ENCODE measurements at regions not wholly inside any gene's neighbourhood (a gene's known extent, or its start where the extent isn't known, plus 50 kb on each side); places are given as distances from the start of the nearest gene placed in this dataset.
"Not testable (repeated sequence)": the region's sequence is repeated elsewhere in the genome, so short reads cannot be mapped to it uniquely, and the experiment has no call there.

GRCh38 chr13:18252848-18253247 lies 928.8 kb downstream of the TUBA3C start:
- DNase-seq; intact Hi-C loops (cut with DNase I, micrococcal nuclease); ATAC-seq: not testable (repeated sequence)

- DNase-seq; ATAC-seq; intact Hi-C loops (cut with DNase I, micrococcal nuclease): not testable (repeated sequence)
These were observed 932.9 kb downstream of the TUBA3C start for GRCh38 chr13:18248533-18249240.

- intact Hi-C loops (cut with DNase I, micrococcal nuclease); DNase-seq; ATAC-seq: not testable (repeated sequence)
These were observed 941.5 kb downstream of the TUBA3C start for GRCh38 chr13:18240086-18240485.

- intact Hi-C loops (cut with DNase I, micrococcal nuclease): not testable (repeated sequence)
These were observed 943.0 kb downstream of the TUBA3C start for GRCh38 chr13:18238586-18238985.

GRCh38 chr13:18236528-18236815 lies 945.2 kb downstream of the TUBA3C start:
- intact Hi-C loops (cut with DNase I, micrococcal nuclease): no loop called here

More at GRCh38 chr13:18238586-18238985, 943.0 kb downstream of the TUBA3C start:
- not testable (repeated sequence) for DNase-seq, ATAC-seq

GRCh38 chr13:18235756-18236527 lies 945.7 kb downstream of the TUBA3C start:
- intact Hi-C loops (cut with DNase I, micrococcal nuclease): no loop called here
- no peak for DNase-seq
- ATAC-seq: no peak

More at GRCh38 chr13:18236528-18236815, 945.2 kb downstream of the TUBA3C start:
- ATAC-seq (no peak), DNase-seq (no peak)

- DNase-seq (no peak), ATAC-seq (no peak)
- intact Hi-C loops (cut with DNase I, micrococcal nuclease): no loop called here
These were observed 946.5 kb downstream of the TUBA3C start for GRCh38 chr13:18235172-18235571.

- ATAC-seq; DNase-seq; intact Hi-C loops (cut with DNase I, micrococcal nuclease): not testable (repeated sequence)
These were observed 947.2 kb downstream of the TUBA3C start for GRCh38 chr13:18234451-18234850.

GRCh38 chr13:18233783-18234299 lies 947.8 kb downstream of the TUBA3C start:
- intact Hi-C loops (cut with DNase I, micrococcal nuclease): no loop called here
- ATAC-seq: no peak
- no peak for DNase-seq

GRCh38 chr13:18232994-18233782 lies 948.4 kb downstream of the TUBA3C start:
- DNase-seq: no peak
- intact Hi-C loops (cut with DNase I, micrococcal nuclease): no loop called here

GRCh38 chr13:18232298-18232993 lies 949.2 kb downstream of the TUBA3C start:
- no peak for DNase-seq
- intact Hi-C loops (cut with DNase I, micrococcal nuclease): no loop called here
- no peak for ATAC-seq

More at GRCh38 chr13:18232994-18233782, 948.4 kb downstream of the TUBA3C start:
- ATAC-seq: no peak

- intact Hi-C loops (cut with DNase I, micrococcal nuclease); DNase-seq; ATAC-seq: not testable (repeated sequence)
These were observed 957.2 kb downstream of the TUBA3C start for GRCh38 chr13:18224411-18224810.

GRCh38 chr13:18214689-18215088 lies 966.9 kb downstream of the TUBA3C start:
- DNase-seq; intact Hi-C loops (cut with DNase I, micrococcal nuclease): not testable (repeated sequence)
- peak; percentile 34 for ATAC-seq

- intact Hi-C loops (cut with DNase I, micrococcal nuclease); DNase-seq: not testable (repeated sequence)
- peak; percentile 30 for ATAC-seq
These were observed 968.1 kb downstream of the TUBA3C start for GRCh38 chr13:18213511-18213910.

GRCh38 chr13:18212873-18213272 lies 968.8 kb downstream of the TUBA3C start:
- peak; percentile 68 for ATAC-seq
- DNase-seq: no peak
- intact Hi-C loops (cut with DNase I, micrococcal nuclease): no loop called here

GRCh38 chr13:18211752-18212560 lies 969.7 kb downstream of the TUBA3C start:
- intact Hi-C loops (cut with DNase I, micrococcal nuclease): not testable (repeated sequence)
- peak; percentile 16 to 60 for DNase-seq
- peak; percentile 68 for ATAC-seq

- ATAC-seq; intact Hi-C loops (cut with DNase I, micrococcal nuclease); DNase-seq: not testable (repeated sequence)
These were observed 976.9 kb downstream of the TUBA3C start for GRCh38 chr13:18204614-18205178.

Data from left colon (tissue), 2 donors.